ENCODE measurements at regions not wholly inside any gene's neighbourhood (a gene's known extent, or its start where the extent isn't known, plus 50 kb on each side); places are given as distances from the start of the nearest gene placed in this dataset.
A peak's percentile ranks its signal among the peaks of the same experiment; 100 is the strongest.

- no peak for DNase-seq
- H3K36me3 Mint-ChIP-seq (ENCODE audit: low read depth): no peaks in the 10 kb centered on the region
- peaks cover 48% of the 10 kb centered on the region for H3K27me3 Mint-ChIP-seq (ENCODE audit: low read depth, poor library complexity)
- TF ChIP-seq CTCF (IDR thresholded peaks at IDR 0.05): no peak
- peaks cover 5% of the 10 kb centered on the region for H3K4me1 Mint-ChIP-seq
- H3K4me3 Mint-ChIP-seq: no peak overlapping the region
- H3K9me3 Mint-ChIP-seq: no peaks in the 10 kb centered on the region
- peak overlapping the region; percentile 19 for H3K27ac Mint-ChIP-seq
Measured at GRCh38 chr20:60868316-60868891, 383.7 kb upstream of the CDH4 start.

GRCh38 chr20:60869087-60869486 is 383.0 kb upstream of the CDH4 start:
- Mint-ChIP-seq H3K27ac (no peak overlapping the region), H3K27me3 (ENCODE audit: low read depth, poor library complexity) (peaks cover 41% of the 10 kb centered on the region), H3K4me3 (no peak overlapping the region), H3K9me3 (no peaks in the 10 kb centered on the region), H3K4me1 (peaks cover 5% of the 10 kb centered on the region), H3K36me3 (ENCODE audit: low read depth) (no peaks in the 10 kb centered on the region)
- no peak for DNase-seq
- TF ChIP-seq CTCF (IDR thresholded peaks at IDR 0.05): no peak

GRCh38 chr20:60869625-60870024 is 382.4 kb upstream of the CDH4 start:
- H3K27ac Mint-ChIP-seq: no peak overlapping the region

GRCh38 chr20:60870040-60870439 is 382.0 kb upstream of the CDH4 start:
- no peak overlapping the region for H3K27ac Mint-ChIP-seq
- no peak for TF ChIP-seq CTCF (IDR thresholded peaks at IDR 0.05)
- H3K4me3 Mint-ChIP-seq: no peak overlapping the region
- H3K27me3 Mint-ChIP-seq (ENCODE audit: low read depth, poor library complexity): peaks cover 36% of the 10 kb centered on the region
- H3K36me3 Mint-ChIP-seq (ENCODE audit: low read depth): no peaks in the 10 kb centered on the region
- no peak for DNase-seq
- no peaks in the 10 kb centered on the region for H3K9me3 Mint-ChIP-seq
- H3K4me1 Mint-ChIP-seq: peaks cover 5% of the 10 kb centered on the region

More at GRCh38 chr20:60869625-60870024, 382.4 kb upstream of the CDH4 start:
- H3K4me3 Mint-ChIP-seq: no peak overlapping the region
- DNase-seq: no peak
- peaks cover 5% of the 10 kb centered on the region for H3K4me1 Mint-ChIP-seq
- TF ChIP-seq CTCF (IDR thresholded peaks at IDR 0.05): no peak
- H3K36me3 Mint-ChIP-seq (ENCODE audit: low read depth): no peaks in the 10 kb centered on the region
- H3K9me3 Mint-ChIP-seq: no peaks in the 10 kb centered on the region
- peaks cover 36% of the 10 kb centered on the region for H3K27me3 Mint-ChIP-seq (ENCODE audit: low read depth, poor library complexity)

- TF ChIP-seq CTCF (IDR thresholded peaks at IDR 0.05): no peak
- no peak overlapping the region for H3K27ac Mint-ChIP-seq
- no peak overlapping the region for H3K4me3 Mint-ChIP-seq
- peaks cover 5% of the 10 kb centered on the region for H3K4me1 Mint-ChIP-seq
- H3K9me3 Mint-ChIP-seq: no peaks in the 10 kb centered on the region
- H3K27me3 Mint-ChIP-seq (ENCODE audit: low read depth, poor library complexity): peaks cover 38% of the 10 kb centered on the region
- no peaks in the 10 kb centered on the region for H3K36me3 Mint-ChIP-seq (ENCODE audit: low read depth)
- no peak for DNase-seq
Measured at GRCh38 chr20:60872224-60872623, 379.8 kb upstream of the CDH4 start.

- no peak overlapping the region for H3K4me3 Mint-ChIP-seq
- DNase-seq: no peak
- no peaks in the 10 kb centered on the region for H3K36me3 Mint-ChIP-seq (ENCODE audit: low read depth)
- peaks cover 29% of the 10 kb centered on the region for H3K27me3 Mint-ChIP-seq (ENCODE audit: low read depth, poor library complexity)
- H3K9me3 Mint-ChIP-seq: no peaks in the 10 kb centered on the region
- no peak for TF ChIP-seq CTCF (IDR thresholded peaks at IDR 0.05)
- no peak overlapping the region for H3K27ac Mint-ChIP-seq
- no peaks in the 10 kb centered on the region for H3K4me1 Mint-ChIP-seq
Measured at GRCh38 chr20:60877071-60877857, 374.8 kb upstream of the CDH4 start.
